ENCODE measurements at regions not wholly inside any gene's neighbourhood (a gene's known extent, or its start where the extent isn't known, plus 50 kb on each side); places are given as distances from the start of the nearest gene placed in this dataset.

- DNase-seq (ENCODE audit: low read depth), result no peak
Observed at GRCh38 chr10:124227055-124227975, 133.9 kb upstream of the CHST15 start.

GRCh38 chr10:124226271-124227054 lies 133.1 kb upstream of the CHST15 start:
- DNase-seq (ENCODE audit: low read depth), result no peak

GRCh38 chr10:124225467-124226270 lies 132.3 kb upstream of the CHST15 start:
- DNase-seq (ENCODE audit: low read depth), result no peak

GRCh38 chr10:124225029-124225466 lies 131.7 kb upstream of the CHST15 start:
- DNase-seq (ENCODE audit: low read depth), result no peak

- DNase-seq (ENCODE audit: low read depth), result no peak
Observed at GRCh38 chr10:124224331-124225028, 131.1 kb upstream of the CHST15 start.

- no peak for DNase-seq (ENCODE audit: low read depth)
Observed at GRCh38 chr10:124223711-124224085, 130.3 kb upstream of the CHST15 start.

- no peak for DNase-seq (ENCODE audit: low read depth)
Observed at GRCh38 chr10:124222988-124223710, 129.8 kb upstream of the CHST15 start.

GRCh38 chr10:124222318-124222987 lies 129.1 kb upstream of the CHST15 start:
- no peak for DNase-seq (ENCODE audit: low read depth)

- no peak for DNase-seq (ENCODE audit: low read depth)
Observed at GRCh38 chr10:124221356-124222317, 128.2 kb upstream of the CHST15 start.

GRCh38 chr10:124220971-124221355 lies 127.6 kb upstream of the CHST15 start:
- DNase-seq (ENCODE audit: low read depth), result no peak

GRCh38 chr10:124220547-124220946 lies 127.1 kb upstream of the CHST15 start:
- DNase-seq (ENCODE audit: low read depth), result no peak

GRCh38 chr10:124219655-124220054 lies 126.3 kb upstream of the CHST15 start:
- no peak for DNase-seq (ENCODE audit: low read depth)

- DNase-seq (ENCODE audit: low read depth), result no peak
Observed at GRCh38 chr10:124219062-124219461, 125.7 kb upstream of the CHST15 start.

GRCh38 chr10:124217906-124218804 lies 124.8 kb upstream of the CHST15 start:
- DNase-seq (ENCODE audit: low read depth), result no peak

GRCh38 chr10:124217031-124217430 lies 123.6 kb upstream of the CHST15 start:
- DNase-seq (ENCODE audit: low read depth), result no peak

- no peak for DNase-seq (ENCODE audit: low read depth)
Observed at GRCh38 chr10:124214610-124215375, 121.4 kb upstream of the CHST15 start.

- no peak for DNase-seq (ENCODE audit: low read depth)
Observed at GRCh38 chr10:124213899-124214510, 120.6 kb upstream of the CHST15 start.
